Calu3 (cell line): ENCODE measurements at regions not wholly inside any gene's neighbourhood (a gene's known extent, or its start where the extent isn't known, plus 50 kb on each side); places are given as distances from the start of the nearest gene placed in this dataset.

Experiments
- BruUV-seq: library from RNA; stranded (reverse); fragments of 400-500 nt; replicated peaks from 2 replicates; lab custom pipeline; 2021; lab: Mats Ljungman, UMichigan
- CTCF ChIA-PET: fragments of 300-600 bp; sonication (Branson Sonifier 250); formaldehyde crosslinking; loops from one replicate; lab custom pipeline; 2022; ENCODE audit warnings: antibody characterized with exemption; lab: Charles Lee
- DNase-seq: peaks from one replicate; pipeline ENCODE4 v3.0.0; 2022
- H3K27ac Mint-ChIP-seq: one replicate; pipeline ENCODE4 v1.8.0; 2022; ENCODE audit warnings: mixed read lengths; ENCODE audit not compliant: unreplicated experiment
- H3K27me3 Mint-ChIP-seq: one replicate; pipeline ENCODE4 v1.8.0; 2022; ENCODE audit warnings: mixed read lengths; ENCODE audit not compliant: unreplicated experiment
- H3K36me3 Mint-ChIP-seq: one replicate; pipeline ENCODE4 v1.8.0; 2022; ENCODE audit warnings: mild to moderate bottlenecking, moderate library complexity, mixed read lengths; ENCODE audit not compliant: insufficient read depth, unreplicated experiment
- H3K4me1 Mint-ChIP-seq: one replicate; pipeline ENCODE4 v1.8.0; 2022; ENCODE audit warnings: mild to moderate bottlenecking, low read depth, mixed read lengths; ENCODE audit not compliant: unreplicated experiment
- H3K4me3 Mint-ChIP-seq: one replicate; pipeline ENCODE4 v1.8.0; 2022; ENCODE audit warnings: mild to moderate bottlenecking, low read depth, moderate library complexity, mixed read lengths; ENCODE audit not compliant: unreplicated experiment
- H3K9me3 Mint-ChIP-seq: one replicate; pipeline ENCODE4 v1.8.0; 2022; ENCODE audit warnings: low read depth, mixed read lengths; ENCODE audit not compliant: unreplicated experiment
- intact Hi-C: fragments of 100-400 bp; cut with micrococcal nuclease; formaldehyde crosslinking; loops from one replicate; pipeline ENCODE4 v1.10.0; 2022; ENCODE audit not compliant: unreplicated experiment
- TF ChIP-seq, protein P1 (sequence below): fragments of 200-600 bp; IDR thresholded peaks from one replicate; pipeline ENCODE4 v1.8.0; 2022; ENCODE audit warnings: antibody characterized with exemption; ENCODE audit not compliant: unreplicated experiment

DNA sequence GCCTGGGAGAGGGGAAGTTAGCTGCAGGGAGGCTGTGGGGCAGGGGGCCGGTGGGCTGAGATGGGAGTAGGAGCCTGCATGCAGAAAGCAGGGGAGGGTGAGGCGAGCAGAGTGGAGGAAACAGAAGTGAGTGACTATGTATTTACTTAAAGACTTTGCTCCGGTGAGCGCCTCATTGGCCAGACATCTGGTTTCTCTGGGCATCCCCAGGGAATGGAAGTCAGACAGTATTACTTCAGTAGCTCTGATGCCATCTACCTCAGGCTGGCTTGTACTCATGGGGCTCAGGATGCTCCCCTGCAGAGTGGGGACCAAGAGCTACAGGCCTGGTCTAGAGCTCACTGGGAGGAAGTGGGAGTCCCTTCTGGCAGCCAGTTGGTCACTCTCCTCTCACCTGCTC, 78.2 kb upstream of the ARAP3 start:
- H3K27me3 Mint-ChIP-seq: peaks cover 60% of the 10 kb centered on the region
- no peak for DNase-seq
- TF ChIP-seq, protein P1, sequence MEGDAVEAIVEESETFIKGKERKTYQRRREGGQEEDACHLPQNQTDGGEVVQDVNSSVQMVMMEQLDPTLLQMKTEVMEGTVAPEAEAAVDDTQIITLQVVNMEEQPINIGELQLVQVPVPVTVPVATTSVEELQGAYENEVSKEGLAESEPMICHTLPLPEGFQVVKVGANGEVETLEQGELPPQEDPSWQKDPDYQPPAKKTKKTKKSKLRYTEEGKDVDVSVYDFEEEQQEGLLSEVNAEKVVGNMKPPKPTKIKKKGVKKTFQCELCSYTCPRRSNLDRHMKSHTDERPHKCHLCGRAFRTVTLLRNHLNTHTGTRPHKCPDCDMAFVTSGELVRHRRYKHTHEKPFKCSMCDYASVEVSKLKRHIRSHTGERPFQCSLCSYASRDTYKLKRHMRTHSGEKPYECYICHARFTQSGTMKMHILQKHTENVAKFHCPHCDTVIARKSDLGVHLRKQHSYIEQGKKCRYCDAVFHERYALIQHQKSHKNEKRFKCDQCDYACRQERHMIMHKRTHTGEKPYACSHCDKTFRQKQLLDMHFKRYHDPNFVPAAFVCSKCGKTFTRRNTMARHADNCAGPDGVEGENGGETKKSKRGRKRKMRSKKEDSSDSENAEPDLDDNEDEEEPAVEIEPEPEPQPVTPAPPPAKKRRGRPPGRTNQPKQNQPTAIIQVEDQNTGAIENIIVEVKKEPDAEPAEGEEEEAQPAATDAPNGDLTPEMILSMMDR: no peak

DNA sequence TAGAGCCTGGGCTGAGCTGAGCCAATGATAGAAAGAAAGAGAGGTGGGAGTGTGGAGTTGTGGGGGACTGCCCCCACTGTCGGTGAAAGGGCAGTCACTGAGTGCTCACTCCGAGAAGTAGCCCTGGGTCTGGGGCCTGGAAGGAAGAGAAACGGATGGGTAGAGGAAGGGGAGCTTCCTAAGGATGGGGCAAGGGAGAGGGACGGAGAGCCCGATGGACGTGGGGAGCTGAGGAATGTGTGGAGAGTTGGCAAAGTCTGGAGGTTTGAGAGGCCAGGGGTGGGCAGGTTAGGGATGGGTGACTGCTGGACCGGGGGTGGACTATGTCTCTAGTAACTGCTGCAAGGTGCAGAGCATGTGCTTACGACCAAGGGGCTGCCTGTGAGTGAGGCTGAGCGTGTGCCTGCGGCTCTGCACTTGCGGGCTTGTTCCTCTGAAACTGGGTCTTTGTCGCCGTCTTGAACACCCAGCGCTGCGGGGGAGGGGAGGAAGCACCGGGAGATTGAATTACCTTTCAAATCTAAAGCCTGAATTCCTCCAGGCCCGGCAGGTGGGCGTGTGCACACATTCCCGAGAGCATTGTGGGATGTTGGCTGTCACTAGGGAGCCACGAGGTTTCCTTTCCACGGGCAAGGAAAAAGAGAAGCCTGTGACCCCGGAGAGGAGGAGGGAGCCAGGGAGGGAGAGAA, 76.4 kb upstream of the ARAP3 start:
- H3K27ac Mint-ChIP-seq: no peak overlapping the region
- TF ChIP-seq, protein P1: no peak
- CTCF ChIA-PET: interaction anchor here (0.6 to 3.7 kb wide), 12 partner anchors 13 to 202 kb away, joined by 3 to 76 read pairs (median 3); partner anchors contain the start of genes DELE1 and PCDH1
- H3K4me3 Mint-ChIP-seq: no peak overlapping the region
- no TSS peak for BruUV-seq
- peak; percentile 50 for DNase-seq
- peaks cover 5% of the 10 kb centered on the region for H3K36me3 Mint-ChIP-seq
- H3K27me3 Mint-ChIP-seq: peaks cover 65% of the 10 kb centered on the region
- H3K4me1 Mint-ChIP-seq: peaks cover 20% of the 10 kb centered on the region
- H3K9me3 Mint-ChIP-seq: no peaks in the 10 kb centered on the region
- intact Hi-C loops: loop anchor here (2.0 to 5.0 kb wide), 3 partner anchors 54 to 74 kb away; no protein-coding TSS in a partner anchor

More for the DNA sequence above, 78.2 kb upstream of the ARAP3 start:
- CTCF ChIA-PET: no interaction called here
- intact Hi-C loops: no loop called here
- H3K4me3 Mint-ChIP-seq: no peak overlapping the region
- BruUV-seq: no TSS peak
- H3K4me1 Mint-ChIP-seq: peaks cover 20% of the 10 kb centered on the region
- H3K36me3 Mint-ChIP-seq: peaks cover 5% of the 10 kb centered on the region
- no peaks in the 10 kb centered on the region for H3K9me3 Mint-ChIP-seq
- no peak overlapping the region for H3K27ac Mint-ChIP-seq

DNA sequence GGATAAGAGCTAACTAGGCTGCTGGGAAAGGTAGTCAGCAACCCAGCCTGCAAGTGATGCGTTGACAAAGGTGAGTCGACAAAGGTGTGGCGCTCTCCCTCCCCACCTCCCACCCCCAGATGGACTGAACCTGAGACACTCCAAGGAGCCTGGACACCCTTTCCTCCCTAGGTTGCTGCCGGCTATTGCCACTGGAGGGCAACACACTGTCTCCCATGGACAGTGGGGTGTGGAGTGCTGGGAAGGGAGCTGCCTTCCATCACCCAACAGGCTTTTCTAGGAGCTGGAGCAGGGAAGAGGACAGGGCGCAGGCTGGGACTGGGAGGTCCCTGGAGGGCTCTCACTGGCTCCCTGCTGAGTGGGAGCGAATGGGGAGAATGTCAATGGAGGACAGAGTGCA, 75.4 kb upstream of the ARAP3 start:
- H3K36me3 Mint-ChIP-seq: peaks cover 5% of the 10 kb centered on the region
- BruUV-seq: no TSS peak
- CTCF ChIA-PET: interaction anchor here (0.5 to 3.7 kb wide), 31 partner anchors 8 to 203 kb away, joined by 3 to 76 read pairs (median 4); partner anchors contain the start of genes DELE1 and PCDH1
- TF ChIP-seq, protein P1: peak; percentile 50
- no peak overlapping the region for H3K4me3 Mint-ChIP-seq
- intact Hi-C loops: loop anchor here (1.0 to 5.0 kb wide), 3 partner anchors 55 to 122 kb away; no protein-coding TSS in a partner anchor
- H3K4me1 Mint-ChIP-seq: peaks cover 20% of the 10 kb centered on the region
- peak; percentile 75 for DNase-seq
- H3K27ac Mint-ChIP-seq: peak overlapping the region; percentile 9
- H3K9me3 Mint-ChIP-seq: no peaks in the 10 kb centered on the region
- H3K27me3 Mint-ChIP-seq: peaks cover 61% of the 10 kb centered on the region

DNA sequence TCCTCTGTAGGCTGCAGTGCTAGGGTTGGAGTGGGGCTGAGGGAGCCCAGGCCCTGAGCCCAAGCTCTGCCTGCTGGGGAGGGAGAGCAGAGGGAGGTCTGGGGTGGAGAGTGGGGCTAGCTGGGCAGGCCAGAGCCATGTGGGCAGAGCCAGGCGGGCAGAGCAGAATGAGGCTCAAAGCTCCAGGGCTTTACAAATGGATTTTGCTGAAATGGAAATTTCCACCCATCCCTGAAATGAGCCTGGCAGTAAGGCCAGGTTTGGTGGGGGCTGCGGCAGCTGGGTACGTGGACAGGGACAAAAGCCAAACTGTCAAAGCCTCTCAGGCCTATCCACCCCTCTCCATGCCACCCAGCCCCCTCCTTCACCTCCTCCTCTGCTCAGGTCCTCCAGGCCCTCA, 74.2 kb upstream of the ARAP3 start:
- no peaks in the 10 kb centered on the region for H3K9me3 Mint-ChIP-seq
- H3K36me3 Mint-ChIP-seq: peaks cover 5% of the 10 kb centered on the region
- peaks cover 58% of the 10 kb centered on the region for H3K27me3 Mint-ChIP-seq
- H3K27ac Mint-ChIP-seq: no peak overlapping the region
- DNase-seq: no peak
- H3K4me1 Mint-ChIP-seq: peaks cover 20% of the 10 kb centered on the region
- TF ChIP-seq, protein P1: no peak
- no peak overlapping the region for H3K4me3 Mint-ChIP-seq
- BruUV-seq: no TSS peak
- CTCF ChIA-PET: interaction anchor here (0.6 to 3.7 kb wide), 4 partner anchors 10 to 122 kb away, joined by 3 to 76 read pairs (median 9); partner anchors contain the start of gene PCDH1
- intact Hi-C loops: loop anchor here (5.0 kb wide), 2 partner anchors 54 to 76 kb away; no protein-coding TSS in a partner anchor
